ENCODE measurements at regions not wholly inside any gene's neighbourhood (a gene's known extent, or its start where the extent isn't known, plus 50 kb on each side); places are given as distances from the start of the nearest gene placed in this dataset.

DNA sequence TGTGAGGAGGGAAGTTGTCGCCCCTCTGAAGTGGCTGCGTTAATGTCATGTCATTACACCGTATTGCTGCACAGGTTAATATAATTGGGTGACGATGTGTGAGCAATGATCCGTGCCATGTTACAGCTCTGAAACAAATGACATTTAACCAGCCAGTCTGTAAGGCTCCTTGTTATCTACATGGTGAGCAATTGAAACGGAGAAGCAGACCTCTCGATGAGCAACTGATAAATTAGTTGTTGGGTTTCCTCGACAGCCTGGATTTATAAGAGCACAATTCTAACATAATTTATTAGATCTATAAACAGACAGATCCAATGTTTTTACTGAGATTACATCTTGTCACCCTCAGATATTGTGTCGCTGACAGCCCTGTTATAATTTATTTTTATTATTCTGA lies 49.9 kb upstream of the MAFB start:
- DNase-seq: no peak

- no peak for DNase-seq
Observed at GRCh38 chr20:40739841-40740240, 50.8 kb upstream of the MAFB start.

DNA sequence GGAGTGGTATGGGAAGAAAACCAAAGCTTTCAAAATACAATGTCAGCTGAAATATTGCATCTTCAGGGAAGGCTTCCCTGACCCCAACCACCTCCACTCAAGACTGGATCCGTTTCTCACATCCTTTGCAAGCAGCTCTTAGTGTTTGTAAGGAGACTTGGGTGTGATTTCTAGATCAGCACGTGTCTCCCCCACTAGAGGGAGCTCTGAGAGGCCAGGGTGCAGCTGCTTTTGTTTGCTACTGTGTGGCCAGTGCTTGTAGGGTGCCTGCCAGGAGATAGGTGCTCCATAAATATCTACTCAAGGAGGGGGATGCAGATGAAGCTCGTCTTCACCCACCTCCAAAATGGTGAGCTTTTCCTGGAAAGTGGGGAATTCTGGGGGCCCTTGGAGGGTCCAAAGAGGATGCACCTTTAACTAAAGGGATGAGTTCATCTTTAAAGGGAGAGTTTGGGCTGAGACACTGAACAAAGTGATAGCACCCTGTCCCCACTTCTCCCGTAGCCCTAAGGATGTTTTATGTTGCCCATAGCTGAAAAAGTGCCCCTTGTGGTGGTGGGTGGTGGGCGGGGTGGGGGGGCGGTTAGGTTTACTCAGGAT lies 52.6 kb upstream of the MAFB start:
- peak in 1 of 5 experiments; percentile 74 for DNase-seq

GRCh38 chr20:40743141-40743775 lies 54.2 kb upstream of the MAFB start:
- no peak for DNase-seq

- no peak for DNase-seq
Observed at GRCh38 chr20:40744072-40744817, 55.2 kb upstream of the MAFB start.

- no peak for DNase-seq
Observed at GRCh38 chr20:40744818-40745175, 55.8 kb upstream of the MAFB start.

DNA sequence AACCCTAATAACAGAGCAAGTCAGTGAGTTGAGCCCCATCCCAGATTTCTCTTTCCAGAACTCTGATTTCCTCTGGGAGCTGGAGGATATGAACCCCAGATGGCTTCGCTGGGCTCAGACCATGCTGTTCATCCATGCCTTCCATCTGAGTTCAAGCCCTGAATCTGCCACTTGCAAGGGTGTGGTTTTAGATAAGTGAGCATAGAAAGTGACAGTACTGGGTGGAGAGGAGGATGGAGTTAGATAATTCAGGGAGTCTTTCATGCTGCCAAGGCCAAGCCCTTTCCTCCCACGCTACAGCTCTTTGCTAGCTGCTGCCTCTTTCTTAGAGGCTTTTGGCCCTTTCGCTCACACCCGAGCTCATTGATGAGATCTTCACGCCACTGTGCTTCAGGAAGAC lies 57.2 kb upstream of the MAFB start:
- no peak for DNase-seq

DNA sequence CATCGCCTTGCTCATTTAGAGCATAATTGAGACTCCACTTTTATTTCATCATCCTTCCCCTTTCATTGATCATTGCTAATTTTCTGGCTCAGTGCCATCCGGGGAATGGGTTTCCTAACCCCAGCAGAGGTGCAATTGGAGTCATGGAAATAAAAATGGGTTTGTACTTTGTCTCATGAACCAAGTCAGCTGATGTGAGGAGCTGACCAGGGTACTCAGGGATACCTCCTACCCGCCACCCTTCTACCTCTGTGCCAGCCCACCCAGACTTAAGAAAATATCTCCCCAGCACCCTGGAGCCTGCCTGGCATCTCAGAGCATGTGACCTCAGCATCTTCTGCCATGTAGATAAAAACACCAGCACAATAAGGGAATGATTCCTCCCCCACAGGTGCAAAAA lies 59.1 kb upstream of the MAFB start:
- DNase-seq: no peak

GRCh38 chr20:40749985-40750506 lies 61.0 kb upstream of the MAFB start:
- DNase-seq: no peak

- no peak for DNase-seq
Observed at GRCh38 chr20:40750541-40751035, 61.6 kb upstream of the MAFB start.

GRCh38 chr20:40753472-40753871 lies 64.4 kb upstream of the MAFB start:
- peak in 1 of 5 experiments; percentile 24 for DNase-seq

DNA sequence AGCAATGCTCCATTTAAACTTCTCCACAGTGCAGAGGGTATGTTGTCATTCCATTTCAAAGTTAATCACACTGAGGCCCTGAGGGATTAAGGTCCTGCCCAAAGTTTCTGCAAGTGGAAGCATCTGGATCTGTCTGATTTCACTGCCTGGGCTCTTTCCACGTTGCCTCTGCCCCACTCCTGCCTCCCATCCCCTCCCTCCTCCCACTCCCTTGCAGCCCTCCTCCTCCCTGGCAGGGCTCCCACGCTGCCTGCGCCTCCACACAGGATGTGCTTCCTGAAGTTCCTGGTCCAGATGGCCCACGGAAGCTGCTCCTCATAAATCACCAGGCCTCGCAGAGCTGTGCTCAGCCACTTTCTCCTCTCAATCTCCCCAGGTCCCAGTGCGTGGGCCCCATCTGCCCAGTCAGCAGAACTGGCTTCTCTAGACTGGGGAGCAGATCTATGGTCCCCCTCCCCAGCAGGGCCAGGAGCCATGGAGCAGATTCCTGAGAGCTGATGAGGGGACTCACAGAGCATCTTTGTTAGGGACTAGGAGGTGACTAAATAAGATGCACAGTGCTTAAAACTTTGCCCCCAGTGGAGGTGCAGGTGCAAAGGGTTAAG lies 65.4 kb upstream of the MAFB start:
- no peak for DNase-seq

GRCh38 chr20:40757087-40757486 lies 68.1 kb upstream of the MAFB start:
- DNase-seq: peak in 2 of 5 experiments; percentile 34 to 84

DNA sequence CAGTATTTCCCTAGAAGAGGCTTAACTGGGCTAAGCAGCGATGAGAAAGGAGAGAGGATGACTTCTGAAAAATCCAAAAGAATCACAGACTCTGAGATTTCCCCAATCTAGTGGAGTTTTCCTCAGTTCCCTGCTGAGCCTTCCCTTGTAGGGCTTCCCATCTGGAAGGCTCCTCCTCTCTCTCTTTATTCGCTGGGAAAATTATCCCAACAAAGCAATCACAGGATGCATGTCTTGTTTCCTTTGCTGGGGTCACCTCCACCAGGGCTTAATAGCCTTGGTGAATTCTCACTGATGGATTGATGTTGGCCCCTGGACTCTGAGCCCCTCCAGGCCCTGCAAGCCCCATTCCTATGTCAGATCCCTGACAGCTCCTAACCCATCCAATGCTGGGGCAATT lies 69.8 kb upstream of the MAFB start:
- no peak for DNase-seq

GRCh38 chr20:40760399-40760798 lies 71.4 kb upstream of the MAFB start:
- DNase-seq: no peak

DNA sequence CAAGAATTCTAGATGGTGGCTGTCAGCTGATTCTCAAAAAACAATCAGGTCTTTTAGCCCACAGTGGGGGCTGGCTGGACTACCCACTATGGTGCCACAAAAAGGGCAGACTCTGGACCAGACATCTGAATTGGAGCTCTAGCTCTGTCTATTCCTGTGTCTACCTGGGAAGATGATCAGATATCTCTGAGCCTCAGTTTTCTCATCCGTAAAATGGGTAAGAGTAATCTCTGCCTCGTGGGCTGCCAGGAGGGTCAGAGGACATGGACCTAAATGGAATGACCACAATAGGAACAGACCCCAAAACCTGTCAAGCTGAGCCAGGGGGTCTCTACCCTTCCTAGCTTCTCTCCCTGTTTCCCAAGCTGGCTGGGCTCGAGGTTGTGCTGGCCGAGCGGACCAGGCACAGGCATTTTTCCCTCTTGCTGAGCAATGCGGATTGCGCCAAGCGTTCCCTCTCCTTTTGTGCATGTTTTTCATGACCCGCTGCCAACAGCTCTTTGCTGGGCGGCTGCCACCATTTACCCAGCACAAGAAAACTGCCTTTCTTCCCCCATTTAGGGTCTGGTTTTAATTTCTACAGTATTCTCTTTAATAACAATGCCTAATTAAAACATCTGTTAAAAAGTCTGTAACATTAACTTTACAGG lies 74.7 kb upstream of the MAFB start:
- no peak for DNase-seq

DNA sequence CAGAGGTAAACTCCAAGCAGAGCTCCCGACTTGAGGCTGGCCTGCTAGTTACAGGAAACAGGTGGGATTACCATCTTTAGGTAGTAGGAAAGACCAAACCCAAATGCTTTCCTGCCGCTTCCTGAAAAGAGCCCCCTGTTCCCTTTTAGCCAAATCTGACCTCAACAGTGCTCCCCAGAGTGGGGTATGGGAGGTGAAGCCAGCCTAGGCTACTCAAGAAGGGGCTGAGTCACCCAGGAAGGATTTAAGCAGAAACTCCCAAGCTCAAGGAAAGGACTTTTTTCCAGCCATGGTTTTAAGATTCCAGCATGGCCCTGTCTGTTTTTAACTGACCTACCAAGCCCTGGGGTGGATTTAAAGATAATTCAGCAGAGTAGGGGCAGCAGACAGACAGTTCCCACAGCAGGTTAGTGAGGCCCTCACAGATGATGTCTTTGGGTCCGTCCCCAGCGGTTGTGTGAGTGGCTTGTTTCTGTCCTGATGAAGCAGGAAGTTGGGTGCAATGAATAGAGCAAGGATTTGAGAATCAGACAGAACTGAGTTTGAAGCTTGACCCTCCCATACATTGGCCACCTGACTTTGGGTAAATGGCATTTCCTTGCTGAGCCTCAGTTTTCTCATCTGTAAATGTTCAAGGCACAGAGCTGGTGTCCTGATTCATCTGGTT lies 76.9 kb upstream of the MAFB start:
- no peak for DNase-seq

DNA sequence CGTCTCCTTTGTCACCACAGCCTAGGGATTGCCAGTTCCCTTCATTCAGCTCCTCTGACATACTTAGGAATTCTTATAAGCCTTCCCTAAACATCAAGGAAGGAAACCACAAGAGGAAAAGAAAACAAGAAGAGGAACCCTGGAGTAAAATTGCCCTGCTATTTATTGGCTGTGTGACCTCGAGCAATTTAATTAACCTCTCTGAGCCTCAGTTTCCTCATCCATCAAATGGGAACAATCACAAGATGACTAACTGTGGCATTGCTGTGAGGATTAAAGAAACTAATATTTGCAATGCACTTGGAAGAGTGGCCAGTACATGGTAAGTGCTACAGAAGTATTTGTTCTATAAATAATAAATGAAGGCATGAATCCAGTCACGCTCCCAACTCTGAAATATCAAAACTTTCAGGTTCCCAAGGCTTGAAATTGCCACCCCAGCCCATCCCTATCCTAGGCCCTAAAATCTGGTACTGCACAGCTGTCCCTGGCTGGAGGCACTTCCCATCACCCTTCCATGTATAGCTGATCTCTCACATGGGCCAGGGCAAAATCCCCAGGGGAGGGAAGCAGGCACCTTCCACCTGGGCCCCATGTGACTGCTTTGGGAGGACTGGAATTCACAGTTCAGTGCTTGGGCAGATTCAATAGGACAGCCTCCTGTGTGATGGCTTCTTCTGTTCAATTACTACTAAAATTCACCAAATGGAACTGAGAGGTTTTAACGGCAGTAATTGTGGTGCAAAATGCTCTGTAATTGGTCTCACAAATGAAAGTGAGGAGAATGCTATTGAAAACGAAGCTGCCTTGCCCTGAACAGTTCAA lies 78.0 kb upstream of the MAFB start:
- no peak for DNase-seq

- DNase-seq: no peak
Observed at GRCh38 chr20:40767615-40767924, 78.5 kb upstream of the MAFB start.

- no peak for DNase-seq
Observed at GRCh38 chr20:40768105-40768504, 79.1 kb upstream of the MAFB start.

- DNase-seq: no peak
Observed at GRCh38 chr20:40769677-40770285, 80.7 kb upstream of the MAFB start.

All from T-helper 2 cell (primary cell).